Skeletal muscle satellite cell (primary cell): ENCODE measurements at regions not wholly inside any gene's neighbourhood (a gene's known extent, or its start where the extent isn't known, plus 50 kb on each side); places are given as distances from the start of the nearest gene placed in this dataset.

Experiments used
- H3K27me3 ChIP-seq: 2 replicates; pipeline ENCODE4 v1.7.0; 2013; ENCODE audit warnings: low read length; ENCODE audit not compliant: control insufficient read depth, insufficient read depth
- H3K36me3 ChIP-seq: 2 replicates; pipeline ENCODE4 v1.7.0; 2013; ENCODE audit warnings: mild to moderate bottlenecking, control low read depth, low read length; ENCODE audit not compliant: insufficient read depth
- H3K4me1 ChIP-seq: 2 replicates; pipeline ENCODE4 v1.7.0; 2013; ENCODE audit warnings: low read length; ENCODE audit not compliant: control insufficient read depth, insufficient read depth
- H3K4me2 ChIP-seq: 2 replicates; pipeline ENCODE4 v1.7.0; 2013; ENCODE audit warnings: mild to moderate bottlenecking, low read length
- H3K4me3 ChIP-seq: 2 replicates; pipeline ENCODE4 v1.7.0; 2013; ENCODE audit warnings: low read length
- H3K9ac ChIP-seq: 2 replicates; pipeline ENCODE4 v1.7.0; 2013; ENCODE audit warnings: mild to moderate bottlenecking, low read depth, low read length, moderate library complexity
- H3K9me3 ChIP-seq: replicated peaks from 2 replicates; pipeline ENCODE4 v1.7.0; 2013; ENCODE audit warnings: mild to moderate bottlenecking, control low read depth, low read length

DNA sequence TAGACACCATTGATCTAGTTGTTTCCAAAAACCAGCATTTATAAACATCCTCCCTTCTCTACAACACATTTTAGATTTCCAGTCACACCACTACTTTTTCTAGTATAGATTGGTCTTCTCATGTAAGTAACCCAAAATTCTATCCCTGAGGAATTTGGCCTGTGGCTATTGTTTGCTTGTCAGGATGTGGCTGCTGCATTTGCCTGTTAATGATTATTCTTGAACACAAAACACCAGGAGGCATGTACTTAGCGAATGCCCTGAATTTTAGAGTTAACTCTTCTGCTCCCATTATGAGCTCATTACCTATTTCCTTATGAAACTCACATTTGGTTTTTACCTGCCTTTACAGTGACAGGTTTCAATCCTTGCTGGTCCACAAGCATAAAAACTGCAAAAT lies 102.0 kb upstream of the FSTL5 start:
- H3K4me2 ChIP-seq = no peak overlapping the region
- H3K36me3 ChIP-seq = no peaks in the 10 kb centered on the region
- H3K4me1 ChIP-seq = no peaks in the 10 kb centered on the region
- peaks cover 3% of the 10 kb centered on the region for H3K9me3 ChIP-seq
- H3K4me3 ChIP-seq = no peak overlapping the region
- no peak overlapping the region for H3K9ac ChIP-seq
- H3K27me3 ChIP-seq = no peaks in the 10 kb centered on the region

DNA sequence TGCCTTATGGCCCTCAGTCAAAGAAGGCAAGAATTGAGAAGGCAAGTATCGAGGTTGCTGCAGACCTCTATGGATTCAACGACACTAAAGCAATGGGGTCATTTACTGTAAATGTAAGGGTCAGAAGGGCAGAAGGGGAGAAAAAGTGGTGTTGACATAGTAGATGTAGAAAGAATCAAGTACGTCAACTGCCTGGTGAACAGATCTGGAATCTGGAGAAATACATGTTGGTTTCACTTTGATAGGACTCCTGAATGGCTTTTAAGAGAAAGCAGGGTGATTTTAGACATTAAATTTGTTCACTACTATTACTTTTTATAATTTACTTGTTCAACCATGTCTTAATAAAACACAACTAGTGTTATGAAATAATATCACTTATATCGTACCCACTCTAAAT lies 81.3 kb upstream of the FSTL5 start:
- no peaks in the 10 kb centered on the region for H3K9me3 ChIP-seq
- H3K27me3 ChIP-seq = no peaks in the 10 kb centered on the region
- no peak overlapping the region for H3K4me2 ChIP-seq

DNA sequence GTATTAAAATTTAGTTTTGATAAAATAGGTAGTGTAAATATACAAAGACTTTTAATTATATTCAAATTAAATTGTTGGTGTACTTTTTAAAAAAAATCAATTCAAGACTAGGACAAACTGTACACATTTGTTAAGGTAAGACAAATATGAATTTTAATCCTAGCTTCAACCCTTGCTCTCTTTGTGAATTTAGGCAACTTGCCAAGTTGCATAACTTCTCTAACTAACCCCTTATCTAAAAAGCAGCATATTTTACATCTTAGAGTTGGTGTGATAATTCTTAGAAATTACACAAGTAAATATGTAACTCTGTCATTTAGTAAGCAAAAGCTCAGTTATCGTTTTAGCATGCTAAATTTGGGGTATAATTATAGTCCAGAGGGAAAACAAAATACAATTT lies 78.1 kb upstream of the FSTL5 start:
- Histone ChIP-seq H3K4me3 (no peak overlapping the region), H3K27me3 (no peaks in the 10 kb centered on the region), H3K4me2 (no peak overlapping the region), H3K4me1 (no peaks in the 10 kb centered on the region), H3K9ac (no peak overlapping the region), H3K36me3 (no peaks in the 10 kb centered on the region), H3K9me3 (no peaks in the 10 kb centered on the region)

More for the DNA sequence above, 81.3 kb upstream of the FSTL5 start:
- Histone ChIP-seq H3K36me3 (no peaks in the 10 kb centered on the region), H3K9ac (no peak overlapping the region), H3K4me1 (no peaks in the 10 kb centered on the region), H3K4me3 (no peak overlapping the region)

DNA sequence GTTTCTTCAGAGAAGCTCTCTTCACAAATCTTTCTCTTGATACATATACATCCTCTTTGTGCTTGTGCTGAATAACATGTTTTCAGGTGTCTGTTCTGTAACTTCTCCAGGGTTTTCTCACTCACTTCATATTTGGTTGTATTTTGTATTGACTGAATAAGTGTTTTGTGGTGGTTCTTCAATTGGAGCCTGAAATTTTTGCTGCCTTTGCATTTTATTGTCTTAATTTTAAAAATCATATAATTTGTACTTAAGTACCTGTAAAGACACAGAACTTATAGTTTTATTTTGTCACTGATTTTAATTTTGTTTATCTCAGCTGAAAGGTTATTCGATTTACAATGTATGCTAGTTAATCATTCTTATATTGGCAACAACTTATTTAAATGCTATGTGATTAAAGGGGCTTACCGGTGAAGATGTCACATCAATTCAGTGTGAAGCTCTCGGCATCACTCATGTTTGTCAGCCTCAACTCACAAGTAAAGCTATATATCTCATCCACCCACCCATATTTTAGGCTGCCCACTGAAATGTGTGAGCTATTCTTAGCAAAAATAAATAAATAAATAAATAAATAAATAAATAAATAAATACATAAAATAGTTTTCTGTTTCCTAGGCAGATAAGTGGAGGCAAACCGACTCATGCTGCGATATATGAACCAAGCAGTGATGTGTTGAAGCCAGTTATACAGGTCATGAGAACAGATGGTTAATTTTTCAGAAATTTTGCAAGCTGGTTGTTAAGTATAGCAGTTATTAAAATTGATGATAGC lies 76.4 kb upstream of the FSTL5 start:
- Histone ChIP-seq H3K9me3 (no peaks in the 10 kb centered on the region), H3K9ac (no peak overlapping the region), H3K4me3 (no peak overlapping the region), H3K27me3 (no peaks in the 10 kb centered on the region), H3K4me1 (no peaks in the 10 kb centered on the region), H3K4me2 (no peak overlapping the region), H3K36me3 (no peaks in the 10 kb centered on the region)

DNA sequence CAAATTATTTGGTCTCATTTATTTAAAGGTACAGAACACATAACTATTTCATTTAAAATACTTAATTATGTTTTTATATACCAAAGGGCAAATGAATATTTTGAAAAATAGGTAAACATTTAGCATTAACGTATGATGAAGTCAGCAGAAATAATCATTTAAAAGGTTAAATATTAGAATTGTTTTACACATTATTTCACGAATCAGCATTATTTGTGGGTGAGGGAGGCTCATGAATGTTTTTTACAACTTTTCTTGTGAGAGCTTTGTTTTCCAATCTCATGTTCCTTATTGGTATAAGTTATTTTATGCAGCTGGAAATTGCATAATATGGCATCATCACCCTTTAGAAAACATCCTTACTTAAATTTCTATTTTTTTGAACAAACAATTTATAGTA lies 73.9 kb upstream of the FSTL5 start:
- Histone ChIP-seq H3K9ac (no peak overlapping the region), H3K4me3 (no peak overlapping the region), H3K4me2 (no peak overlapping the region), H3K36me3 (no peaks in the 10 kb centered on the region), H3K9me3 (no peaks in the 10 kb centered on the region), H3K4me1 (no peaks in the 10 kb centered on the region), H3K27me3 (no peaks in the 10 kb centered on the region)

DNA sequence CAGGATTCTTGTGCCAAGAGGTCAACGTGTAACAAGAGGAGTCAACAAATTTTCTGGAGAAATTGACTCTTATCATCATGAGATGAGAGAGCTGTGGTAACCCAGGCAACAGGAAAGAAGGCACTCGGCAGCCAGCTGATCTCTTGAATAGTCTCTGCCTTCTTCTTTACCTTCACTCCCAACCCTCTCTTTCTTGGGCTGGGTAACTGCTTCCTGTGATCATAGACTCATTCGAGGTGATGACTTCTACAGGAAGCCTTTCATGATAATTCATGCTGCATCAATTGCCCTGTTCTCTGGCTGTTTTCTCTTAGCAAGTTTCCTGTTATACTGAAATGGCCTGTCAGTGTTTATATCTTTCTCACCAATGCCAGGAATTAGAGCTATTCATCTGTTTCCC lies 70.8 kb upstream of the FSTL5 start:
- Histone ChIP-seq H3K4me2 (no peak overlapping the region), H3K27me3 (no peaks in the 10 kb centered on the region), H3K9me3 (no peaks in the 10 kb centered on the region), H3K4me1 (no peaks in the 10 kb centered on the region), H3K36me3 (no peaks in the 10 kb centered on the region), H3K9ac (no peak overlapping the region), H3K4me3 (no peak overlapping the region)

DNA sequence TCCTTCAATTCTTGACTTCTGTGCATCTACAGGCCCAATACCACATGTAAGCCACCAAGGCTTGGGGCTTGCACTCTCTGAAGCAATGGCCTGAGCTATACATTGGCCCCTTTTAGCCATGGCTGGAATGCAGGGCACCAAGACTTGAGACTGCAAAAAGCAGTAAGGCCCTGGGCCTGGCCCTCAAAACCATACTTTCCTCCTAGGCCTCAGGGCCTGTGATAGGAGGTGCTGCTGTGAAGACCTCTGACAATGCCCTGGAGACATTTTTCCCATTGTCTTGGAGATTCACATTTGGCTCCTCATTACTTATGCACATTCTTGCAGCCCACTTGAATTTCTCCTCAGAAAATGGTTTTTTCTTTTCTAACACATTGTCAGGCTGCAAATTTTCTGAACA lies 68.5 kb upstream of the FSTL5 start:
- H3K36me3 ChIP-seq = no peaks in the 10 kb centered on the region
- no peak overlapping the region for H3K9ac ChIP-seq
- no peak overlapping the region for H3K4me2 ChIP-seq
- no peaks in the 10 kb centered on the region for H3K4me1 ChIP-seq
- H3K4me3 ChIP-seq = no peak overlapping the region
- no peaks in the 10 kb centered on the region for H3K27me3 ChIP-seq
- H3K9me3 ChIP-seq = no peaks in the 10 kb centered on the region

DNA sequence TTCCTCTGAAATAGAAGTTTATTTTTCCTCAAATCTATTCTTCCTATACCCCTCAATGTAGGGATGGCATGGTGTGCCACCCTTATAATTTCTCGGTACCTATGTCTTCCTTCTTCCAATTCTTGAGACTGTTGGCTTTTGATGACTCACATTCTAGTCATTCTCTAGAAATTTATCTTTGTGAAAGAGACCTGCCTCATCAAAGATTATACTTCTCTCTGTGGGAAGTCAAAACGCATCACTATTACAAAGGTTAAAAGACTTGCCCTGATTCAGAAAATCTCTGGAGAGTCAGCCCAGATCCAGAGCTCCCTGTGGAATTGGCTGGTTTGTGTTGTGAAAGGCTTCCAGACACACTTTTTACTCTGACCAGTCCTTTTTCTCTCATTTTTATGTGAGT lies 65.9 kb upstream of the FSTL5 start:
- Histone ChIP-seq H3K27me3 (no peaks in the 10 kb centered on the region), H3K4me1 (no peaks in the 10 kb centered on the region), H3K4me2 (no peak overlapping the region), H3K4me3 (no peak overlapping the region), H3K36me3 (no peaks in the 10 kb centered on the region), H3K9me3 (no peaks in the 10 kb centered on the region), H3K9ac (no peak overlapping the region)

DNA sequence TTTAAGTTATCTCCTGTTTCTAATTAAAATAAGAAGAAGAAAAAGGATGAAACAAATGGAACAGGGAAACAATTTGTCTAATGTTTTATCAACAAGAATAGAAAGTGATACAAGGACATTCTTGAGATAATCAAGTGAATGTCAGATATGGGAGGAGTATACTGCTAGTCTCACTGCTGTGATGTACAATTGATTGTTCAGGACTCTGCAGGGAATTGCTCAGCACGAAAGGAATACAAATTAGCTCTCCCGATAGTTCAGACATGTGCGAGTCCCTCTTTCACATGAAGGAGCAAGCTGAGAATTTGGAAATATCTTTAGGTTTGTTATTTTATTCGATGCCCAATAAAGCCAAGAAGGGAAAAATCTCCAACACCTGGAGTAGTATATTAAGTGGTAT lies 57.3 kb upstream of the FSTL5 start:
- H3K9ac ChIP-seq = no peak overlapping the region
- no peak overlapping the region for H3K4me3 ChIP-seq
- H3K4me1 ChIP-seq = no peaks in the 10 kb centered on the region
- H3K9me3 ChIP-seq = no peaks in the 10 kb centered on the region
- H3K4me2 ChIP-seq = no peak overlapping the region
- H3K27me3 ChIP-seq = no peaks in the 10 kb centered on the region
- no peaks in the 10 kb centered on the region for H3K36me3 ChIP-seq
